ENCODE measurements at regions not wholly inside any gene's neighbourhood (a gene's known extent, or its start where the extent isn't known, plus 50 kb on each side); places are given as distances from the start of the nearest gene placed in this dataset.

DNA sequence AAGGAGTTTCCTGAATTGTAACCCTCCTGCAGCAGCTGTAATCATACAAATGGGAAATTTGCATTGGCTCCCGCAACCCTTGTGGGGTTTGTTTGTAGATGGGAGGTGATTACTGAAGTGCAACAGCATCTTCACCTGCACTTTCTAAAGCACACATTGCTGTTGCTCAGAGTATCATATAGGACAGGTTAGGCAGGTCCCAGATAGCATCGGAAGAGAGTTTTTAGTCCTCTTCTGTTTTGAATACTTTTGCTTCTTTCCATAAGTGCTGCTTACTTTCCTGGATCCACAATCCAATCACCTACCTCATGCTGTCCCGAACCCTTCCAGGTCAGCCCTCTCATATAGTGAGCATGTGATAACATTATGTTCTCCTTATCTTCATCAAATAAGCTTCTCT, 300.4 kb downstream of the PTPRC start:
- TF ChIP-seq, protein P1, sequence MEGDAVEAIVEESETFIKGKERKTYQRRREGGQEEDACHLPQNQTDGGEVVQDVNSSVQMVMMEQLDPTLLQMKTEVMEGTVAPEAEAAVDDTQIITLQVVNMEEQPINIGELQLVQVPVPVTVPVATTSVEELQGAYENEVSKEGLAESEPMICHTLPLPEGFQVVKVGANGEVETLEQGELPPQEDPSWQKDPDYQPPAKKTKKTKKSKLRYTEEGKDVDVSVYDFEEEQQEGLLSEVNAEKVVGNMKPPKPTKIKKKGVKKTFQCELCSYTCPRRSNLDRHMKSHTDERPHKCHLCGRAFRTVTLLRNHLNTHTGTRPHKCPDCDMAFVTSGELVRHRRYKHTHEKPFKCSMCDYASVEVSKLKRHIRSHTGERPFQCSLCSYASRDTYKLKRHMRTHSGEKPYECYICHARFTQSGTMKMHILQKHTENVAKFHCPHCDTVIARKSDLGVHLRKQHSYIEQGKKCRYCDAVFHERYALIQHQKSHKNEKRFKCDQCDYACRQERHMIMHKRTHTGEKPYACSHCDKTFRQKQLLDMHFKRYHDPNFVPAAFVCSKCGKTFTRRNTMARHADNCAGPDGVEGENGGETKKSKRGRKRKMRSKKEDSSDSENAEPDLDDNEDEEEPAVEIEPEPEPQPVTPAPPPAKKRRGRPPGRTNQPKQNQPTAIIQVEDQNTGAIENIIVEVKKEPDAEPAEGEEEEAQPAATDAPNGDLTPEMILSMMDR (IDR thresholded peaks at IDR 0.05; ENCODE audit: insufficient read depth, low read length, poor library complexity, severe bottlenecking), result no peak

DNA sequence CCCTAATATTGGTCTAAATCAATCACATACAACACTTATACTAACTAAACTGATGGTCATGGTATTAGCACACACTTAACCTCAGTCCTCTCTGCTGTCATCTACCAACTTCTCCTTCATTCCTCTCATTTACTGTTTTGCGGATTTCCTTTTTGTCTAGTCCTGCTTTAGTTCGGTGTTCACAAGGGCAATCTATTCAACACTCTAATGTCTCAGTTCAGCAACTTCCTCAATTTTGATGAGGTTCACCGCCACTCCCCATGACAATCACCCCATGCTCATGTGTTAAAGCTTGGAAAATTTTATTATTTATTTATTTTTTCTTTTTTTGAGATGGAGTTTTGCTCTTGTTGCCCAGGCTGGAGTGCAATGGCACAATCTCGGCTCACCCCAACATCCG, 301.1 kb downstream of the PTPRC start:
- DNase-seq (ENCODE audit: extremely low read depth, insufficient read length), result no peak
- Histone ChIP-seq H3K36me3 (ENCODE audit: control insufficient read depth, insufficient read depth, low read length) (no peaks in the 10 kb centered on the region), H3K4me3 (replicated peaks; ENCODE audit: low read depth, low read length) (no peak overlapping the region), H3K27me3 (replicated peaks; ENCODE audit: control insufficient read depth, insufficient read depth, low read length) (no peaks in the 10 kb centered on the region)
- TF ChIP-seq, protein P1 (IDR thresholded peaks at IDR 0.05; ENCODE audit: insufficient read depth, low read length, poor library complexity, severe bottlenecking), result no peak

More for the DNA sequence above, 300.4 kb downstream of the PTPRC start:
- Histone ChIP-seq H3K27me3 (replicated peaks; ENCODE audit: control insufficient read depth, insufficient read depth, low read length) (no peaks in the 10 kb centered on the region), H3K36me3 (ENCODE audit: control insufficient read depth, insufficient read depth, low read length) (no peaks in the 10 kb centered on the region), H3K4me3 (replicated peaks; ENCODE audit: low read depth, low read length) (no peak overlapping the region)
- DNase-seq (ENCODE audit: extremely low read depth, insufficient read length), result no peak

DNA sequence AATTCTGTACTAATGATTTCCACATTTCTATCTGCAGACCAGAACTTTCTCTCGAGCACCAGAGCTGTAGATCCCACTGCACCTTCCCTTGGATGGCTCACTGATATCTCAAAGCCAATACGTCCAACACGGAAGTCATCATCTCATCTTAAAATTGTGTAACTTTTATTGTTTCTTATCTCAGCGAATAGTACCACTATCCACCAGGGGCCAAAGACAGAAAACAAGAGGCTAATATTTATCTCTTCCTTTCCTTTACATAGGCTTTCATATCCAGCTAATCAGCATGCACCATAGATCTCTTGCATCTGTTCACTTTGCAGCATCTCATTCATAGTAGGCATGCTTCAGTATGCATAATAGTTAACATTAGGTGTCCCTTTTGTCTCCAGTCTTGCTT, 303.6 kb downstream of the PTPRC start:
- TF ChIP-seq, protein P1 (IDR thresholded peaks at IDR 0.05; ENCODE audit: insufficient read depth, low read length, poor library complexity, severe bottlenecking), result no peak
- Histone ChIP-seq H3K4me3 (replicated peaks; ENCODE audit: low read depth, low read length) (no peak overlapping the region), H3K36me3 (ENCODE audit: control insufficient read depth, insufficient read depth, low read length) (no peaks in the 10 kb centered on the region), H3K27me3 (replicated peaks; ENCODE audit: control insufficient read depth, insufficient read depth, low read length) (no peaks in the 10 kb centered on the region)
- DNase-seq (ENCODE audit: extremely low read depth, insufficient read length), result no peak

DNA sequence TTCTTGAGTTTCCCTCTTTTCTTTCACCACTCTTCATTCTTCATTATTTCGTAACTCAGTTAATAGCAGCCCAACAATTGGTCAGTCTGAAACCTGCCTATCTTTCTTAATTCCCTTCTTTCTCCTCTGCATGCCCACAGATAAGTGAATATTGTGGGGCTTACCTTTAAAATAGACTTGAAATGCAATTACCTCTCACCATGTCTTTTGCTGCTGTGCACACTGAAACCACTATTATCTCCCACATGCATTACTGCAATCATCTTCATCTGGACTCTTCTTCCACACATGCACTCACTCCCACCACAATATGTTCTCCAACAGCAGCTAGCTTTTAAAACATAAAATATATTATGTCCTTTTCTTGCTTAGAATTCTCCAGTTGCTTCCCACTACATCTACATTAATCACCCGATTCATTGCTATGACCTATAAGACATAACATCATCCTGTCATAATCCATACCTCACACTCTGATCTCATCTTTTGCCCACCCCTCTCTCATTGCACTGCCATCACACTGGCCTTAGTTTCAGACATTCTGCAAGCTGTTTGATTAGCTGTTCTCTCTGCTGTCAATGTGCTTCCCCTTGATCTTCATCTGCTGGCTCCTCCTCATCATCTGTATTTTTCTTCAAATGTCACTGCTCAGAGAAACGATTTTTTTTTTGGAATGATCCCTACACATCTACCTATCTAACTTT, 304.8 kb downstream of the PTPRC start:
- H3K4me3 ChIP-seq (replicated peaks; ENCODE audit: low read depth, low read length), result no peak overlapping the region
- no peak for DNase-seq (ENCODE audit: extremely low read depth, insufficient read length)
- no peaks in the 10 kb centered on the region for H3K27me3 ChIP-seq (replicated peaks; ENCODE audit: control insufficient read depth, insufficient read depth, low read length)
- TF ChIP-seq, protein P1 (IDR thresholded peaks at IDR 0.05; ENCODE audit: insufficient read depth, low read length, poor library complexity, severe bottlenecking), result no peak
- H3K36me3 ChIP-seq (ENCODE audit: control insufficient read depth, insufficient read depth, low read length), result no peaks in the 10 kb centered on the region

DNA sequence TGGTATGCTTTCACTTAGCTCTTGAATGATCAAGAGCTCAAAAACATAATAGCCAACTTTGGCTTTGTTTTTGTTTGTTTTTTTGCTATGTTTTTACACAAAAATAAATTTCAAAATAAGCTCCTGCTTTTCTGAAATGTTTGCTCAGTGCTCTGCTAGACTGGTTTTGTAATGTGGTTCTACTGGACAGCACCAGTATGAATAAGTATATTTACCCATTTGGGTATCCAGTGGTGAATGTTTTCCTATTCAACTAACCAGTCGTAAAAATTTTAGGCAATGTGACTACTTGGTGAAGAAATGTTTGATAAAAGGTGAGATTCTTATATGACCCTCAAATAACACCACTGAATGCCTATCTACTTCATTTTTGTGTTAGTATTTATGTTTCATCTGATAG, 308.6 kb downstream of the PTPRC start:
- no peaks in the 10 kb centered on the region for H3K27me3 ChIP-seq (replicated peaks; ENCODE audit: control insufficient read depth, insufficient read depth, low read length)
- no peak for DNase-seq (ENCODE audit: extremely low read depth, insufficient read length)
- no peaks in the 10 kb centered on the region for H3K36me3 ChIP-seq (ENCODE audit: control insufficient read depth, insufficient read depth, low read length)
- H3K4me3 ChIP-seq (replicated peaks; ENCODE audit: low read depth, low read length), result no peak overlapping the region
- TF ChIP-seq, protein P1 (IDR thresholded peaks at IDR 0.05; ENCODE audit: insufficient read depth, low read length, poor library complexity, severe bottlenecking), result no peak

All from GM06990 (cell line).